HEK293T (cell line): ENCODE measurements at regions not wholly inside any gene's neighbourhood (a gene's known extent, or its start where the extent isn't known, plus 50 kb on each side); places are given as distances from the start of the nearest gene placed in this dataset.
"Not testable (repeated sequence)": the region's sequence is repeated elsewhere in the genome, so short reads cannot be mapped to it uniquely, and the experiment has no call there.

ENCODE experiments used
- CTCF ChIA-PET: fragments of 350-600 bp; formaldehyde crosslinking; extraction: SDS; loops from one replicate; lab custom pipeline; 2021; ENCODE audit warnings: antibody characterized with exemption, inconsistent platforms; lab: Yijun Ruan, JAX
- POLR2A ChIA-PET: fragments of 350-600 bp; formaldehyde crosslinking; extraction: SDS; loops from one replicate; lab custom pipeline; 2020; ENCODE audit warnings: antibody characterized with exemption, inconsistent platforms; lab: Yijun Ruan, JAX
- DNase-seq: peaks from one replicate; pipeline ENCODE4 v3.0.0; 2012; ENCODE audit warnings: mixed read lengths; ENCODE audit errors: extremely low spot score
- ARNT ChIP-seq: fragments of 450-650 bp; IDR thresholded peaks from 2 replicates; pipeline ENCODE4 v1.6.1; 2017; ENCODE audit warnings: mild to moderate bottlenecking
- BHLHE40 ChIP-seq: fragments of 450-650 bp; IDR thresholded peaks from 2 replicates; pipeline ENCODE4 v1.6.1; 2016; ENCODE audit warnings: mild to moderate bottlenecking, moderate library complexity, borderline replicate concordance
- CTBP1 ChIP-seq: fragments of 450-650 bp; IDR thresholded peaks from 2 replicates; pipeline ENCODE4 v1.6.1; 2016; ENCODE audit warnings: borderline replicate concordance
- ELF4 ChIP-seq: fragments of 450-650 bp; IDR thresholded peaks from 2 replicates; pipeline ENCODE4 v1.6.1; 2017; ENCODE audit warnings: antibody characterized with exemption
- FOXA1 ChIP-seq: fragments of 450-650 bp; IDR thresholded peaks from 2 replicates; pipeline ENCODE4 v1.6.1; 2016; ENCODE audit warnings: mild to moderate bottlenecking
- FOXK2 ChIP-seq: fragments of 450-650 bp; IDR thresholded peaks from 2 replicates; pipeline ENCODE4 v1.6.1; 2016; ENCODE audit warnings: mild to moderate bottlenecking
- FOXM1 ChIP-seq: fragments of 450-650 bp; IDR thresholded peaks from 2 replicates; pipeline ENCODE4 v1.6.1; 2017; ENCODE audit warnings: mild to moderate bottlenecking, borderline replicate concordance
- HDGF ChIP-seq: fragments of 450-650 bp; IDR thresholded peaks from 2 replicates; pipeline ENCODE4 v1.6.1; 2017; ENCODE audit warnings: antibody characterized with exemption, borderline replicate concordance
- L3MBTL2 ChIP-seq: fragments of 450-650 bp; conservative IDR thresholded peaks from 2 replicates; pipeline ENCODE4 v1.6.1; 2016; ENCODE audit warnings: mild to moderate bottlenecking
- LEF1 ChIP-seq: fragments of 450-650 bp; IDR thresholded peaks from 2 replicates; pipeline ENCODE4 v1.6.1; 2017; ENCODE audit warnings: mild to moderate bottlenecking, borderline replicate concordance
- NFRKB ChIP-seq: fragments of 450-650 bp; IDR thresholded peaks from 2 replicates; pipeline ENCODE4 v1.6.1; 2016; ENCODE audit warnings: mild to moderate bottlenecking, moderate library complexity
- PKNOX1 ChIP-seq: fragments of 450-650 bp; IDR thresholded peaks from 2 replicates; pipeline ENCODE4 v1.6.1; 2016
- SP1 ChIP-seq: fragments of 450-650 bp; IDR thresholded peaks from 2 replicates; pipeline ENCODE4 v1.6.1; 2017
- TARDBP ChIP-seq: fragments of 450-650 bp; IDR thresholded peaks from 2 replicates; pipeline ENCODE4 v1.6.1; 2016
- ZNF384 ChIP-seq: fragments of 450-650 bp; IDR thresholded peaks from 2 replicates; pipeline ENCODE4 v1.6.1; 2016

GRCh38 chr4:120555058-120555457 is 367.5 kb downstream of the PRDM5 start:
- no peak for TF ChIP-seq FOXM1
- TF ChIP-seq PKNOX1 = no peak
- TF ChIP-seq LEF1 = no peak
- TF ChIP-seq FOXA1 = no peak
- TF ChIP-seq ARNT = no peak
- TF ChIP-seq SP1 = no peak
- no peak for TF ChIP-seq HDGF
- no peak for TF ChIP-seq FOXK2
- no peak for TF ChIP-seq CTBP1
- no peak for TF ChIP-seq NFRKB
- no peak for TF ChIP-seq ZNF384
- TF ChIP-seq TARDBP = no peak
- no peak for TF ChIP-seq BHLHE40
- TF ChIP-seq ELF4 = no peak
- CTCF ChIA-PET = no interaction called here
- DNase-seq = no peak
- POLR2A ChIA-PET = no interaction called here

- ChIA-PET POLR2A (no interaction called here), CTCF (no interaction called here)
- TF ChIP-seq CTBP1 = no peak
- TF ChIP-seq LEF1 = no peak
- TF ChIP-seq L3MBTL2 = no peak
- TF ChIP-seq TARDBP = no peak
- TF ChIP-seq PKNOX1 = no peak
- TF ChIP-seq FOXM1 = no peak
- TF ChIP-seq SP1 = no peak
- TF ChIP-seq FOXA1 = no peak
- no peak for DNase-seq
These were observed 368.4 kb downstream of the PRDM5 start for GRCh38 chr4:120554086-120554485.

GRCh38 chr4:120550624-120551220 is 371.8 kb downstream of the PRDM5 start:
- POLR2A ChIA-PET, CTCF ChIA-PET, DNase-seq: not testable (repeated sequence)

GRCh38 chr4:120549011-120549570 is 373.4 kb downstream of the PRDM5 start:
- no peak for TF ChIP-seq FOXM1
- no peak for TF ChIP-seq BHLHE40
- no peak for TF ChIP-seq ELF4
- DNase-seq = no peak
- ChIA-PET CTCF (no interaction called here), POLR2A (no interaction called here)

GRCh38 chr4:120545391-120545790 is 377.1 kb downstream of the PRDM5 start:
- no peak for DNase-seq
- TF ChIP-seq LEF1 = no peak
- no peak for TF ChIP-seq CTBP1
- TF ChIP-seq SP1 = no peak
- ChIA-PET CTCF (no interaction called here), POLR2A (no interaction called here)

GRCh38 chr4:120544838-120545237 is 377.7 kb downstream of the PRDM5 start:
- ChIA-PET CTCF (no interaction called here), POLR2A (no interaction called here)
- TF ChIP-seq HDGF = no peak
- TF ChIP-seq FOXA1 = no peak
- no peak for TF ChIP-seq FOXM1
- no peak for TF ChIP-seq PKNOX1
- no peak for TF ChIP-seq FOXK2
- no peak for TF ChIP-seq ELF4
- TF ChIP-seq TARDBP = no peak
- TF ChIP-seq CTBP1 = no peak
- no peak for TF ChIP-seq SP1
- no peak for TF ChIP-seq ARNT
- TF ChIP-seq LEF1 = no peak
- DNase-seq = no peak

- no peak for DNase-seq
- no peak for TF ChIP-seq L3MBTL2
- no peak for TF ChIP-seq ZNF384
- TF ChIP-seq FOXM1 = no peak
- TF ChIP-seq HDGF = no peak
- no peak for TF ChIP-seq CTBP1
- TF ChIP-seq ELF4 = no peak
- no peak for TF ChIP-seq PKNOX1
- TF ChIP-seq NFRKB = no peak
- TF ChIP-seq FOXA1 = no peak
- ChIA-PET POLR2A (no interaction called here), CTCF (no interaction called here)
These were observed 381.9 kb downstream of the PRDM5 start for GRCh38 chr4:120540625-120541024.
